Body of pancreas (tissue), 4 donors: ENCODE measurements at regions not wholly inside any gene's neighbourhood (a gene's known extent, or its start where the extent isn't known, plus 50 kb on each side); places are given as distances from the start of the nearest gene placed in this dataset.

ENCODE experiments used
- ATAC-seq: fragments of 150-250 bp; one replicate; pipeline ENCODE4 v1.9.1; 2016
- DNase-seq, 4 donors: peaks; one replicate each; pipeline ENCODE4 v3.0.0-alpha.2; 2019
- H3K27ac ChIP-seq, 4 donors: fragments of 200-600 bp; sonication (generic); 1 replicate in 3 of 4; 2 replicates in 1 of 4; pipeline versions ENCODE4 v1.5.1 to v1.6.1; 2016 to 2019; ENCODE audit warnings: mild to moderate bottlenecking in 1 of 4, mixed read lengths in 1 of 4, moderate library complexity in 1 of 4
- H3K27me3 ChIP-seq, 2 donors: fragments of 200-600 bp; sonication (generic); one replicate each; pipeline ENCODE4 v1.6.0; 2016; ENCODE audit warnings: mild to moderate bottlenecking in 1 of 2
- H3K36me3 ChIP-seq, 2 donors: fragments of 200-600 bp; sonication (generic); replicated peaks in 1 of 2; 2 replicates each; pipeline ENCODE4 v1.5.1; 2016; ENCODE audit warnings: low read depth in 2 of 2; ENCODE audit not compliant: insufficient read depth in 1 of 2
- H3K4me1 ChIP-seq: fragments of 200-600 bp; sonication (generic); one replicate; pipeline ENCODE4 v1.6.0; 2016
- H3K4me3 ChIP-seq, 2 donors: fragments of 200-600 bp; sonication (generic); 1 replicate in 1 of 2; 2 replicates in 1 of 2; pipeline ENCODE4 v1.5.1; 2016 to 2019
- H3K9me3 ChIP-seq, 3 donors: fragments of 200-600 bp; sonication (generic); 1 replicate in 2 of 3; 2 replicates in 1 of 3; pipeline ENCODE4 v1.5.1; 2016
- POLR2A ChIP-seq, 3 donors: fragments of 450-650 bp; IDR thresholded peaks; one replicate each; pipeline ENCODE4 v1.6.1; 2016; ENCODE audit warnings: antibody characterized with exemption in 3 of 3, mild to moderate bottlenecking in 2 of 3
- WGBS, 2 donors: methylation state at CpG; one replicate each; pipeline ENCODE4 v1.1.5; 2017; 5-methylcytosine and 5-hydroxymethylcytosine counted together
- intact Hi-C: fragments of 100-400 bp; cut with DNase I; formaldehyde crosslinking; loops from one replicate; pipeline ENCODE4 v1.15.1; 2023
- TF ChIP-seq, protein P1 (sequence below), 7 experiments: fragments of 450-650 bp in 4 of 7; fragments of 200-600 bp in 3 of 7; sonication (generic) in 3 of 7; IDR thresholded peaks; one replicate each; pipeline ENCODE4 v1.5.1; 2016 to 2019; ENCODE audit warnings: antibody characterized with exemption in 7 of 7

DNA sequence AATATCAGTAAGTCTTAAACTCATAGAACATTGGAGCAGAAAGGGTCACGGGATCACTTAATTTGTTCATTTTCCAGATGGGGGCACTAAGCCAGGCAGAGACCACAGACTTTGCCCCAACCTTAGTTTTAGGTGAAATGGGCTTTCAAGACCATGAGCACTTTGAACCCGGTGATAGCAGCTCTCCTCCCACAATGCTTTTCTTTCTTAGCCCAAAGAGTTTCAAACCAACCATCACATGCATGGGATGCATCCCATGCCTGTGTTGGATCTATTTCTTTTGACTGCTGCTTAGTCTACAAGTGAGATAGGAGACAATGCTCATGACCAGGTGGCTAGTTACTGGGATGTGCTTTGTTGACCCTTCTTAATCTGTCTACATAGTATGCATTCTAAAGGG, 240.6 kb downstream of the NUF2 start:
- Histone ChIP-seq H3K27ac (no peak overlapping the region), H3K4me3 (no peak overlapping the region), H3K27me3 (no peaks in the 10 kb centered on the region), H3K9me3 (no peaks in the 10 kb centered on the region), H3K36me3 (no peaks in the 10 kb centered on the region), H3K4me1 (no peaks in the 10 kb centered on the region)
- intact Hi-C loops: no loop called here
- TF ChIP-seq POLR2A (IDR thresholded peaks at IDR 0.05): no peak
- TF ChIP-seq, protein P1, sequence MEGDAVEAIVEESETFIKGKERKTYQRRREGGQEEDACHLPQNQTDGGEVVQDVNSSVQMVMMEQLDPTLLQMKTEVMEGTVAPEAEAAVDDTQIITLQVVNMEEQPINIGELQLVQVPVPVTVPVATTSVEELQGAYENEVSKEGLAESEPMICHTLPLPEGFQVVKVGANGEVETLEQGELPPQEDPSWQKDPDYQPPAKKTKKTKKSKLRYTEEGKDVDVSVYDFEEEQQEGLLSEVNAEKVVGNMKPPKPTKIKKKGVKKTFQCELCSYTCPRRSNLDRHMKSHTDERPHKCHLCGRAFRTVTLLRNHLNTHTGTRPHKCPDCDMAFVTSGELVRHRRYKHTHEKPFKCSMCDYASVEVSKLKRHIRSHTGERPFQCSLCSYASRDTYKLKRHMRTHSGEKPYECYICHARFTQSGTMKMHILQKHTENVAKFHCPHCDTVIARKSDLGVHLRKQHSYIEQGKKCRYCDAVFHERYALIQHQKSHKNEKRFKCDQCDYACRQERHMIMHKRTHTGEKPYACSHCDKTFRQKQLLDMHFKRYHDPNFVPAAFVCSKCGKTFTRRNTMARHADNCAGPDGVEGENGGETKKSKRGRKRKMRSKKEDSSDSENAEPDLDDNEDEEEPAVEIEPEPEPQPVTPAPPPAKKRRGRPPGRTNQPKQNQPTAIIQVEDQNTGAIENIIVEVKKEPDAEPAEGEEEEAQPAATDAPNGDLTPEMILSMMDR (IDR thresholded peaks at IDR 0.05): no peak
- DNase-seq: no peak
- ATAC-seq: no peak
- 63 to 80% methylated on average over 2 of the region's 2 CpGs for WGBS, 2 donors

- intact Hi-C loops: no loop called here
Observed at GRCh38 chr1:163565166-163565565, 243.4 kb downstream of the NUF2 start.

GRCh38 chr1:163570071-163570470, 248.3 kb downstream of the NUF2 start:
- ATAC-seq (no peak), DNase-seq (no peak)
- no peaks in the 10 kb centered on the region for H3K9me3 ChIP-seq
- no peaks in the 10 kb centered on the region for H3K27me3 ChIP-seq
- no peaks in the 10 kb centered on the region for H3K36me3 ChIP-seq
- H3K4me3 ChIP-seq: no peak overlapping the region
- no peak for TF ChIP-seq POLR2A (IDR thresholded peaks at IDR 0.05)
- TF ChIP-seq, protein P1 (IDR thresholded peaks at IDR 0.05): no peak
- intact Hi-C loops: no loop called here
- no peaks in the 10 kb centered on the region for H3K4me1 ChIP-seq
- H3K27ac ChIP-seq: no peak overlapping the region
- WGBS, 2 donors: 69 to 70% methylated on average over 4 of the region's 4 CpGs

More at GRCh38 chr1:163565166-163565565, 243.4 kb downstream of the NUF2 start:
- no peak for DNase-seq
- Histone ChIP-seq H3K27ac (no peak overlapping the region), H3K36me3 (no peaks in the 10 kb centered on the region), H3K27me3 (no peaks in the 10 kb centered on the region), H3K9me3 (no peaks in the 10 kb centered on the region), H3K4me3 (no peak overlapping the region), H3K4me1 (no peaks in the 10 kb centered on the region)
- no peak for ATAC-seq
- TF ChIP-seq POLR2A (IDR thresholded peaks at IDR 0.05): no peak
- TF ChIP-seq, protein P1 (IDR thresholded peaks at IDR 0.05): no peak
- WGBS, 2 donors: 48 to 67% methylated on average over 3 of the region's 3 CpGs

- ATAC-seq: no peak
- 71 to 73% methylated on average over 4 of the region's 4 CpGs for WGBS, 2 donors
Observed at GRCh38 chr1:163571950-163572349, 250.2 kb downstream of the NUF2 start.

DNA sequence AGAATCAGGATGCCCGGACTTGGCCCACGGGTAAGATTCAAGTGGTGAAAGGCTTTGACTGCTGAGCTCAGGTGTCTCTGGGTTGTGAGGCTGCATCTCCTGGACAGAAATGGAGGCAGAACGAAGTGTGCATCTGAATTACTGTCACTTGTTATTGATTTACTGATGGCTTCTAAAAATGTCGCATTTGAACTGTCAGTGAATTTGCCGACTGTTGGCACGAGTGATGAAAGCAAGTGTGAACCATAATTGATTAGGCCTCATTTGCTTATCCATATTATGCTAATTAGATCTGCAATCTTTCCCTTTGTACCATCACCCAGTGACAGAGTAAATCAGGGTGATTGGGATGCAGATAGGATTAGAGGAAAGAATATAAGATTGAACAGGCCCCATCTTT, 252.4 kb downstream of the NUF2 start:
- H3K27me3 ChIP-seq: no peaks in the 10 kb centered on the region
- no peaks in the 10 kb centered on the region for H3K4me1 ChIP-seq
- ATAC-seq: no peak
- no peak for DNase-seq
- H3K4me3 ChIP-seq: no peak overlapping the region
- no peaks in the 10 kb centered on the region for H3K9me3 ChIP-seq
- TF ChIP-seq POLR2A (IDR thresholded peaks at IDR 0.05): no peak
- TF ChIP-seq, protein P1 (IDR thresholded peaks at IDR 0.05): no peak
- intact Hi-C loops: no loop called here
- H3K36me3 ChIP-seq: no peaks in the 10 kb centered on the region
- 76 to 79% methylated on average over 6 of the region's 6 CpGs for WGBS, 2 donors
- H3K27ac ChIP-seq: no peak overlapping the region

More at GRCh38 chr1:163571950-163572349, 250.2 kb downstream of the NUF2 start:
- Histone ChIP-seq H3K36me3 (no peaks in the 10 kb centered on the region), H3K9me3 (no peaks in the 10 kb centered on the region), H3K27ac (no peak overlapping the region), H3K4me1 (no peaks in the 10 kb centered on the region), H3K4me3 (no peak overlapping the region), H3K27me3 (no peaks in the 10 kb centered on the region)
- intact Hi-C loops: no loop called here
- TF ChIP-seq POLR2A (IDR thresholded peaks at IDR 0.05): no peak
- TF ChIP-seq, protein P1 (IDR thresholded peaks at IDR 0.05): no peak
- no peak for DNase-seq
